ENCODE measurements at regions not wholly inside any gene's neighbourhood (a gene's known extent, or its start where the extent isn't known, plus 50 kb on each side); places are given as distances from the start of the nearest gene placed in this dataset.

- DNase-seq = no peak
Observed at GRCh38 chr7:52877240-52877639, 158.2 kb upstream of the POM121L12 start.

GRCh38 chr7:52876402-52876801, 159.0 kb upstream of the POM121L12 start:
- DNase-seq = no peak

DNA sequence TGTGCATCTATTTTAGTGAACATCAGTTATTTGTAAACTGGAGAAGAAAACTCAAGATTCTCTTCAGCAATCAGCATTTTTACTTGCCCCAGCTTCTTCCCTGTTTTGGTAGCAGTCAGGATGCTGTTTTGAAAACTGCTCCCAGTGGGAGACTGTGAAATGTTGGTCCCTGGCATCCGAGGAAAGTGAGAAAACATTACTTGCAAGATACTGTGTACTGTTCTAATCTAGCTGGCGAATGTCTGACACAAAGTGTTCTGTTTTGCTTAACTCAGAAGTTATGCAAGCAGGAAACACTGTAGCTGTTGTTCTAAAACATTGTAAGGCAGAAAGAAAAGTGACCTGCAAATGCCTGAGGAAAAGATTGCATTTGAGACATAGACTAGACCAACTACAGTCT, 171.8 kb upstream of the POM121L12 start:
- DNase-seq = no peak

DNA sequence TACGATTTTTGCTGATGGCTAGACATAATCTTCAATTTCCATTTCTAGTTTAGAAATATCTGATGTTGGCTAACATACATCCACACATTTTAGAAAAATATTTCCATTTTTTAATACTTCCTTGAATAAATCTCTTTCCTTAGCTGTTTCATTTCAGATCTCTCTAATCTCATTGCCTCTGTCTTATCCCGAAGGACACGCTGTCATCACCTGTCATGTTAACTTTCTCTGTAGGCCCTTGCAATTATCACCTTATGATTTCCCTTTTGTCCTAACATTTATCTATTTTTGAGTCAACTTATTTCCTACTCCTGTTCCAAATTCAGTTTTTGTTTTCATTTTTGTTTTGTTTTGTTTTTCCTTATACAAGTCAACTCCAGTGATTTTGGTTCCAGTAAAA, 173.1 kb upstream of the POM121L12 start:
- DNase-seq = no peak

- no peak for DNase-seq
Observed at GRCh38 chr7:52857367-52857766, 178.1 kb upstream of the POM121L12 start.

- DNase-seq = no peak
Observed at GRCh38 chr7:52854681-52855080, 180.8 kb upstream of the POM121L12 start.

- no peak for DNase-seq
Observed at GRCh38 chr7:52851547-52851946, 183.9 kb upstream of the POM121L12 start.

DNA sequence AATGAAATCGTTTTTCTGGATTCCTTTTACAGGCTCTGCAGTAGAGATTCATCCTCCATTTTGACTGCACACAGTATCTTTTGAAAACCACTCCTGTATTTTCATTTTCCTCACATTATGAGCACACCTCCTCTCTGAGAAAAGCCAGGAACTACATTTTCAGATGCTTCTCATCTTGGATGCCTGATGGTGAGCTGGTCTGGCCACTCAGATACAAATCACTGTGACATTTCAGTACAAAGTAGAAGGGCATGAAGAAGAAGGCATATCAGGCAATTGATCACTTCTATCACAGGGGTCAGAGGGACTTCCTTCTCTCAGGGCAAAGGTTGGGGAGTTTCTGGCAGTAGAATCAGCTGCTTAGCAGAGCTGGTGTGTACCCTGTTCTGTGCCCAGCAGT, 192.0 kb upstream of the POM121L12 start:
- no peak for DNase-seq

- DNase-seq = no peak
Observed at GRCh38 chr7:52842202-52842900, 193.1 kb upstream of the POM121L12 start.

DNA sequence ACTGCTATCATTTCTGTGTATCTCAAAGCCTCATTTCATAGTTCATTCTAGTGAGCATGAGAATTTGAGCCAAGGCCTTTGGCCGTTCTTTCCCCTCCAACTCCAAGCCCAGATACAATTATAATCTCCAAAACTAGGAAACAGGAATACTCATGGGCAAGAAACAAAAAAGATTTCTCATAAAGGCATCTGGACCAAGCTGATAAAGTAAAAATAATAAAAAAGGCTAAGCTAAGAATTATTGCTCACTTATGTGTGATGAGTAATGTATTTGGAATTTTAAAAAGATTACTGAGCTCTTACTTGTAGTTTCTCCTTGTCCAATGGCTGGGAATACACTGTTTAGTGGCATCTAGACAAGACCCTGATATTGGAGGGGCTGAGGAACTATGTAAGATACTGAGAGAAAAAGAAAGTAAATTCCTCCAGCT, 196.4 kb upstream of the POM121L12 start:
- no peak for DNase-seq

- DNase-seq = no peak
Observed at GRCh38 chr7:52831321-52831720, 204.1 kb upstream of the POM121L12 start.

DNA sequence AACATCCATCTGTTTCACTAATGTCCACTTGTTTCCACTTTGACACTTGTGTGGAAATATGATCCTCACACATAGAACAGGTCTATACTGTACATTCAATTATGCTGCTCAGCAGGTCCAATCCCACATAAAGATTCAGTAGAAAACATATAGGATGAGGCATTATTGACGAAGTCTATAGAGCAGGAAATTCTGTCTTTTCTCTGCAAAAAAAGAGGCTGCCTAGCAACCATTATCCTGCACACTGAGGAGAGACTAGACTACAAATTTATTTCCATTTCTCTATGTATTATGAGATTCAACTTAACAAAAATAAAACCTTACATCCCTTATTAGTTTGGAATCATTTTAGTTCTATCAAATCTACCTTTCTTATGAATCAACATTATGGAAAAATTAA, 204.6 kb upstream of the POM121L12 start:
- DNase-seq = no peak

GRCh38 chr7:52826515-52827265, 208.7 kb upstream of the POM121L12 start:
- DNase-seq = no peak

- DNase-seq = no peak
Observed at GRCh38 chr7:52825611-52826010, 209.8 kb upstream of the POM121L12 start.

DNA sequence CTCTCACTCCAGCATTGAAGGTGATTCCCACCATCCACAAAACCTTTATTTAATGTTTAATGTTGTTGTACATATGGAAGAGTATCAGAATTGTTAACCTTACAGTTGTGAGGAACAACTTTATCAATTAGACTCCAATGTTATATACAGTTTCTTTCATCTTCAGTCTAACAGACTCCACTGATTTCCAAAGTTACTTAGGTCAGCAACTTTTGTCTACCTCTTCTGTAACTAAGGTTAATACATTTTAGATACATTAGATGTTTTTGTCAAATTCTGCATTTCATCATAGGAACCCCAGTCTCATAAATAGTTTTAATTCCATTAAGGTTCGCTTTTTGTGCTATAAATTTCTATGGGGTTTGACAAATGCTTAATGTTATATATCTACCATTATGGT, 223.9 kb upstream of the POM121L12 start:
- no peak for DNase-seq

DNA sequence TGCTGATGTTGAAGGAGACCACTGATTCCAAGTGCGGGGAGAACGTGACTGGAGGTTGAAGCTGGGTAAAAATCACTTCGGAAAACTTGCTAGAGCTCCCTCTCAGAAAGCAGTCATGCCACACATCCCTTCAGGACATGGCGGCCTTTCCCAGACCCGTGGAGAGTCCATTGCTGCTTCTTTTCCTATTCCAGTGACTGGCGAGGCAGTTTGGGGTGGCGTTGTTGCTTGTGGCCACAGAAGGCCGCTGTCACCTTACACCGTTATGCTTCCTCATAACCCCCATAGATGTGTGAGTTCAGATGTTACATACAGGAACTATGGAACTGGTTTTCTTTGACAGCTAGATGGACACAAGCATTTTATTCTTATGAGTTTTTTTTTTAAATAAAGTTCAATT, 235.6 kb upstream of the POM121L12 start:
- DNase-seq = no peak

DNA sequence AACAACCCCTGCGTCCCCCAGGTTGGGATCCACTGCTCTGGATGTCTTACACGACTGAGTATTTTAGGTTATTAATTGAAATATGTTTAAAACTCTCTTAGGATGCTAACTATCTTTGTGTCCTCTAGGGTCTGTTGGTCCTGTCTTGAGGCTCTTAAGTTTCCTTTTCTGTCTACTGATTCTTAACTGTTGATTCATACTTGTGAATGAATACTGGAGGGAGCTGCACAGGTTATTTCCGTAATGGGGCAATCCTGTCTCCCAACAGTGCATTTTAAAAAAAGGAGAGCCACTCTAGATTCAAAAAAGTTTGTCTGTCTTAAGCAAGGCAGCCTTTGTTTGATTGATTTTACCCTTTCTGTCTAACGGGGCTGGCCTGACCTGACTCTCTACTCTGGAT, 237.6 kb upstream of the POM121L12 start:
- no peak for DNase-seq

DNA sequence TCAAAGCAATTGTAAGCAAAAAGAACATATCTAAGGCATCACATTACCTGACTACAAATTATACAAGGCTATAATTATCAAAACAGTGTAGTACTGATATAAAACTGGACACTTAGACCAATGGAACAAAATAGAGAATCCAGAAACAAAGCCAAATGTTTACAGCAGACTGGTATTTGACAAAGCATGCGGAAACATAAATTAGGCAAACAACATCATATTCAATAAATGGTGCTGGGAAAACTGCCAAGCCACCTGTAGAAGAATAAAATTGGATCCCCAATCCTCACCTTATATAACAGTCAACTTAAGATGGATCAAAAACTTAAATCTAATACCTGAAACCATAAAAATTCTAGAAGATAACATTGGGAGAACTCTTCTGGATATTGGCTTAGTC, 240.8 kb upstream of the POM121L12 start:
- no peak for DNase-seq

DNA sequence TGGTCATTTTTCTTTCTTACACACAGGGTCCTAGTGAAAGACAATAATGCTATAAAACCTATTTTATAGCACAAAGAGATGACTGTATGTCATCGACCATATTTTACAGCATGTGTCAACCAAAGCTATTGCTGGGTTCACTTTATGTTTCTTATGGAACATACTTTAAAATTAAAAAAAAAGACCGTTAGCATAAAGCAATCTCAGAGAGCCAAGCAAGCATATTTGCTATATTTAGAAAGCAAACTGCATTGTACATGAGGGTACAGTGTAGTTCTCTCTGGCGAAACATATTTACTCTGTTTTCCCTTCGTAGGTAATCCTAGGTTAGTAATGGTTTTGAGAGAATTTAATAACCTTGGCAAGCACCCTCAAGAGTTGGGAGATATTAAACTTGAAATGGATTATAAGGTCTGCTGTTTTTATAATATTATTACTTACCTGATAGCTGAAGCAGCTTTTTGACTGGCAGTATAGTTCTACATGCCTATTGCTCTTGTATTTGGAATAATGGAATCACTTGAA, 244.2 kb upstream of the POM121L12 start:
- DNase-seq = no peak

- no peak for DNase-seq
Observed at GRCh38 chr7:52786174-52786573, 249.3 kb upstream of the POM121L12 start.

DNA sequence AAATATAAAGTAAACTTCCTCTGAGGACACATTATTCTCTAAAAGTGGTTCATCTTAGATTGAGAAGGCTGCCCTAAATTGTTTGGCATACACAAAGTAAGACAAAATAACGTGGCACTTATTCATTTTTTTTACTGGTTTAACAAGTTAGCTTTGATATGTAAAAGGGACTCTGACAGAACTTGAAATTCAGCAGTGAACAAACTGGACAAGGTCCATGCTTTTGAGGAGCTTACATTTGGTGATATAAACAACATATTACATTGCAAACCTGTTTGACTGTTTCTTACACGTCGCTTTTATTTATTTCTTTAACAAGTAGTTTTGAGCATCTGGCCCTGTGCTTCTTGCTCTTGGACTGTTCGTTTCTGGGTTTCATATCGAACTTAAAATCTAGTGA, 253.1 kb upstream of the POM121L12 start:
- DNase-seq = no peak

- DNase-seq = no peak
Observed at GRCh38 chr7:52781250-52781649, 254.2 kb upstream of the POM121L12 start.

GRCh38 chr7:52779004-52779403, 256.4 kb upstream of the POM121L12 start:
- no peak for DNase-seq

DNA sequence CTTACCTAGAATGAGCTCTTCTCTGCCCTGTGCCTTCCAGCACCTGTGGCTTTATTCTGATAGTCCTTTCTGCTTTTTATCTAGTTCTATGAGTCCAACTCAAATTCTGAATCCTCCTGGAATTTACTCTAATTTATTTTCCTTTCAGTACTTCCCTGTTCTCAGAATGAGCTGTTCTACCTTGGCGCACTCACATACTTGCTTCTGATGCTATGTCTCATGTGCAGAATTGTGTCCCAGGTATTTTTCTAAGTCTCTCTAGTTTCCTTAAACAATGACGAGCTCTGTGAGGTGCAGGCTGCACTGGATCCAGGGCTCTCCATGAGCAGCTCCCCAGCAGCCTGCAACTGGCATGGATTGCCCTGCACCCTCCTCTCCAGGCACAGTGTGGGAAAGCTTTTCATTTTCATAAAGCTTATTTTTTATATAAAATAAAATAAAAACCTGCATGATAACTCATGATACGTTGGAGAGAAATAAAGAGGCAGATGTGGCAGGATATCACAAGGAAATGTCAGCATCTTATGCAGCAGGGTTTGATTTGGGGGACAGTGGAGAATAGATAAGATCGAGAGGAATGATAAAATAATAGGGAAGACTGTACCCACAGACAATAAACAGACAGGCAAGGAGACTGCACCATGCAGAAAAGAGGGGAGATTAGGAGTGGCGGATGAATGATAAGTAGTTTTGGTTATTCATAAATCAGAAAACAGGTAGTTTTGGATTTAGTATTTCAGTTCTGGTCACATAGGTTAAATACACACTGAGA, 258.2 kb upstream of the POM121L12 start:
- DNase-seq = no peak
